ENCODE measurements at regions not wholly inside any gene's neighbourhood (a gene's known extent, or its start where the extent isn't known, plus 50 kb on each side); places are given as distances from the start of the nearest gene placed in this dataset.

DNA sequence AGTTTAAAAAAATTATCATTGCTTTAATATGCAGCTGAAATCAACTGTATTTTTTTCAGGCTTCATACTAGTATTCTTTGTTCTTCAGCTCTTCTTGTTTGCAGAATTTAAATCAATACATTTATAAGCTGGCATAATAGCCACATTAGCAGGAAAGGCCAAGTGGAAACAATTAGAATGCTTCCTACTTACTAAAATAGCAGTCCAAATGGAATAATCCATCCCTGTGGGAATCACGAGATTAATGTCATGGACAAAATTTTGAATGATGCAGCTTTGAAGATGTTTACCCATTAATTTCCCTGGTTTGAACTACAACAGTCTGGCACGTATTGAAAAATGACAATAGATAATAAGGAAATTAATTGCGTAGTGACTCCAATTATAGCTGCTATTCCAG lies 2650.8 kb downstream of the PCDH9 start:
- Histone ChIP-seq H3K4me2 (ENCODE audit: insufficient read depth, low read length) (no peak overlapping the region), H3K27me3 (ENCODE audit: control insufficient read depth in 2 of 2, insufficient read depth in 2 of 2, low read length in 2 of 2) (no peaks in the 10 kb centered on the region), H3K9ac (replicated peaks; ENCODE audit: extremely low read depth, insufficient read depth, low read length) (no peak overlapping the region), H3K4me1 (ENCODE audit: control insufficient read depth, extremely low read depth, insufficient read depth, low read length) (no peaks in the 10 kb centered on the region), H3K36me3 (ENCODE audit: control insufficient read depth in 2 of 2, extremely low read depth in 1 of 2, insufficient read depth in 2 of 2, low read length in 2 of 2) (no peaks in the 10 kb centered on the region), H3K4me3 (replicated peaks in 1 of 3; ENCODE audit: insufficient read depth in 1 of 3, low read depth in 1 of 3, low read length in 3 of 3) (no peak overlapping the region), H3K9me3 (replicated peaks; ENCODE audit: control insufficient read depth, insufficient read depth, low read length) (no peaks in the 10 kb centered on the region), H3K9me1 (replicated peaks; ENCODE audit: control insufficient read depth, extremely low read depth, insufficient read depth, low read length) (no peaks in the 10 kb centered on the region), H3K27ac (ENCODE audit: insufficient read depth, low read depth, low read length) (no peak overlapping the region), H3K79me2 (ENCODE audit: control insufficient read depth, insufficient read depth, low read length) (no peaks in the 10 kb centered on the region), H2AFZ (ENCODE audit: low read depth, low read length) (no peak overlapping the region), H4K20me1 (replicated peaks; ENCODE audit: control insufficient read depth, extremely low read depth, insufficient read depth, low read length) (no peaks in the 10 kb centered on the region)
- no peak for TF ChIP-seq POLR2AphosphoS5 (IDR thresholded peaks at IDR 0.05; ENCODE audit: insufficient read depth, low read depth, low read length)
- TF ChIP-seq, protein P1, sequence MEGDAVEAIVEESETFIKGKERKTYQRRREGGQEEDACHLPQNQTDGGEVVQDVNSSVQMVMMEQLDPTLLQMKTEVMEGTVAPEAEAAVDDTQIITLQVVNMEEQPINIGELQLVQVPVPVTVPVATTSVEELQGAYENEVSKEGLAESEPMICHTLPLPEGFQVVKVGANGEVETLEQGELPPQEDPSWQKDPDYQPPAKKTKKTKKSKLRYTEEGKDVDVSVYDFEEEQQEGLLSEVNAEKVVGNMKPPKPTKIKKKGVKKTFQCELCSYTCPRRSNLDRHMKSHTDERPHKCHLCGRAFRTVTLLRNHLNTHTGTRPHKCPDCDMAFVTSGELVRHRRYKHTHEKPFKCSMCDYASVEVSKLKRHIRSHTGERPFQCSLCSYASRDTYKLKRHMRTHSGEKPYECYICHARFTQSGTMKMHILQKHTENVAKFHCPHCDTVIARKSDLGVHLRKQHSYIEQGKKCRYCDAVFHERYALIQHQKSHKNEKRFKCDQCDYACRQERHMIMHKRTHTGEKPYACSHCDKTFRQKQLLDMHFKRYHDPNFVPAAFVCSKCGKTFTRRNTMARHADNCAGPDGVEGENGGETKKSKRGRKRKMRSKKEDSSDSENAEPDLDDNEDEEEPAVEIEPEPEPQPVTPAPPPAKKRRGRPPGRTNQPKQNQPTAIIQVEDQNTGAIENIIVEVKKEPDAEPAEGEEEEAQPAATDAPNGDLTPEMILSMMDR (IDR thresholded peaks at IDR 0.05; ENCODE audit: extremely low read depth in 1 of 2, insufficient read depth in 1 of 2, low read depth in 1 of 2, low read length in 2 of 2) = no peak
- no peak for TF ChIP-seq POLR2A (IDR thresholded peaks at IDR 0.05; ENCODE audit: low read depth, low read length)
- TF ChIP-seq MYC (IDR thresholded peaks at IDR 0.05; ENCODE audit: low read depth, low read length) = no peak
- TF ChIP-seq GATA2 (IDR thresholded peaks at IDR 0.05; ENCODE audit: insufficient read depth, insufficient read length, low read depth, low read length) = no peak
- TF ChIP-seq, protein P2, sequence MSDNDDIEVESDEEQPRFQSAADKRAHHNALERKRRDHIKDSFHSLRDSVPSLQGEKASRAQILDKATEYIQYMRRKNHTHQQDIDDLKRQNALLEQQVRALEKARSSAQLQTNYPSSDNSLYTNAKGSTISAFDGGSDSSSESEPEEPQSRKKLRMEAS (IDR thresholded peaks at IDR 0.05; ENCODE audit: insufficient read depth, insufficient read length) = no peak
- no peak for TF ChIP-seq EZH2 (IDR thresholded peaks at IDR 0.05; ENCODE audit: borderline replicate concordance, low read depth, low read length, severe bottlenecking)
- TF ChIP-seq FOS (IDR thresholded peaks at IDR 0.05; ENCODE audit: borderline replicate concordance, insufficient read depth, low read length) = no peak
- no peak for TF ChIP-seq JUN (IDR thresholded peaks at IDR 0.05; ENCODE audit: borderline replicate concordance, insufficient read depth, insufficient read length, low read depth)
- dilution Hi-C loops (cut with MboI; ENCODE audit: extremely low pct_ligation_motif_present, low sequenced_read_pairs) (no loop called here), intact Hi-C loops (cut with micrococcal nuclease) (no loop called here)
- FAIRE-seq (no peak), DNase-seq (ENCODE audit: low read depth, low spot score) (no peak)
- BruUV-seq (replicated peaks) = no TSS peak
- CTCF ChIA-PET = no interaction called here
- POLR2A ChIA-PET = no interaction called here

All from endothelial cell of umbilical vein (primary cell).